ENCODE measurements at regions not wholly inside any gene's neighbourhood (a gene's known extent, or its start where the extent isn't known, plus 50 kb on each side); places are given as distances from the start of the nearest gene placed in this dataset.

DNA sequence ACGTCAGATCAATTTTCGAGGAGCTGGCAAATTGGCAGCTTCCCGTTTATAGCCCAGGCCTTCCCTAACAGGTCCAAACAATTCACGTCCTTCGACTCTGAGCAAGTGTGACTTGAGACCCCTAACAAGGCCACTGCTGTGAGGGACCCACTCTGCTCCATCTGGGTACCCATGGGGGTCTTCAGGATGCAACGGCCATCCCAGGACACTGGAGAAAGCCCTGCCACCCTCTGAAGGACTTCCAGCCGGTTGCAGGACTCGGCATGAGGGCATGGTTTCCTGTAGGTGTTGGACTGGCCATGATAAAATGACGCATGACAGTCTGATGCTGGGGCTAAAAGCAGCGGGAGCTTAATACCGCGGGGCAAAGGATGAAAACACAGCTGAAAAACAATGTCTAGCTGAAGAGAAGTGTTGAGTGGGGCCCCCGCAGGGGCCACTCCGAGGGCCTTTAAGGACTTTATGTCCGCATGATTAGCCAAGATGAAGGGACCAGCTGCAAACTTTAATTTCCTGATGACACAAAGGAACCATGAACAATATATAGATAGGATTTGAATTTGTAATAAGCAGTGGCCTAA, 113.3 kb upstream of the ZNF521 start:
- TF ChIP-seq GATA3 (IDR thresholded peaks at IDR 0.05; ENCODE audit: low read depth, low read length) (no peak), GATA2 (IDR thresholded peaks at IDR 0.05; ENCODE audit: low read depth, low read length) (no peak)

All from SH-SY5Y (cell line).